Neural cell (in vitro differentiated cells): ENCODE measurements at regions not wholly inside any gene's neighbourhood (a gene's known extent, or its start where the extent isn't known, plus 50 kb on each side); places are given as distances from the start of the nearest gene placed in this dataset.

Experiments used
- H2AFZ ChIP-seq: fragments of 200-600, 300-800 bp; sonication (generic), shearing (Covaris generic); 2 replicates; pipeline ENCODE4 v1.6.0; 2014; ENCODE audit warnings: low read depth, mild to moderate bottlenecking, antibody characterized with exemption, low read length, moderate library complexity
- H3F3A ChIP-seq: fragments of 200-600 bp; shearing (Covaris generic); 2 replicates; pipeline ENCODE4 v1.6.1; 2016; ENCODE audit warnings: mild to moderate bottlenecking, moderate library complexity, mixed read lengths, antibody characterized with exemption, low read length; ENCODE audit not compliant: insufficient read depth, poor library complexity, severe bottlenecking
- H3K27ac ChIP-seq: fragments of 200-600, 300-800 bp; sonication (generic), shearing (Covaris generic); 2 replicates; pipeline ENCODE4 v1.5.1; 2014; ENCODE audit warnings: mild to moderate bottlenecking, low read length, moderate library complexity
- H3K27me3 ChIP-seq: fragments of 300-800, 200-600 bp; sonication (generic), shearing (Covaris generic); 2 replicates; pipeline ENCODE4 v1.6.0; 2014; ENCODE audit warnings: mild to moderate bottlenecking, low read depth, low read length, moderate library complexity; ENCODE audit not compliant: insufficient read depth
- H3K36me3 ChIP-seq: fragments of 300-800, 200-600 bp; sonication (generic), shearing (Covaris generic); 2 replicates; pipeline ENCODE4 v1.5.1; 2014; ENCODE audit warnings: mild to moderate bottlenecking, antibody characterized with exemption, low read length, moderate library complexity; ENCODE audit not compliant: insufficient read depth
- H3K4me2 ChIP-seq: fragments of 300-800, 200-600 bp; sonication (generic), shearing (Covaris generic); 2 replicates; pipeline ENCODE4 v1.6.0; 2014; ENCODE audit warnings: mild to moderate bottlenecking, low read length
- H3K4me3 ChIP-seq: fragments of 300-800, 200-600 bp; sonication (generic), shearing (Covaris generic); 2 replicates; pipeline ENCODE4 v1.5.1; 2014; ENCODE audit warnings: mild to moderate bottlenecking, low read length, moderate library complexity
- H3K79me2 ChIP-seq: fragments of 200-600 bp; shearing (Covaris generic); replicated peaks from 2 replicates; pipeline ENCODE4 v1.6.0; 2014; ENCODE audit warnings: mild to moderate bottlenecking, low read length, moderate library complexity; ENCODE audit not compliant: insufficient read depth
- H3K9ac ChIP-seq: fragments of 300-800, 200-600 bp; sonication (generic), shearing (Covaris generic); 2 replicates; pipeline ENCODE4 v1.6.1; 2016; ENCODE audit warnings: mild to moderate bottlenecking, low read length, mixed read lengths
- H3K9me2 ChIP-seq: fragments of 200-600 bp; shearing (Covaris generic); 2 replicates; pipeline ENCODE4 v1.6.1; 2016; ENCODE audit warnings: mild to moderate bottlenecking, low read length, mixed read lengths; ENCODE audit not compliant: insufficient read depth
- H3K9me3 ChIP-seq: fragments of 200-600, 300-800 bp; sonication (generic), shearing (Covaris generic); 2 replicates; pipeline ENCODE4 v1.6.1; 2016; ENCODE audit warnings: mild to moderate bottlenecking, mixed run types, low read length, moderate library complexity, mixed read lengths
- H4K20me1 ChIP-seq: fragments of 200-600 bp; shearing (Covaris generic); 2 replicates; pipeline ENCODE4 v1.6.1; 2016; ENCODE audit warnings: mild to moderate bottlenecking, mixed run types; ENCODE audit not compliant: insufficient read depth
- EP300 ChIP-seq: fragments of 450-650 bp; conservative IDR thresholded peaks from 2 replicates; pipeline ENCODE4 v1.6.1; 2014; ENCODE audit warnings: antibody characterized with exemption, mild to moderate bottlenecking, moderate library complexity; ENCODE audit not compliant: poor library complexity, severe bottlenecking
- EZH2 ChIP-seq: fragments of 200-600, 300-800 bp; shearing (Covaris generic), sonication (generic); IDR thresholded peaks from 2 replicates; pipeline ENCODE4 v1.6.1; 2014; ENCODE audit warnings: antibody characterized with exemption, low read length, borderline replicate concordance, mild to moderate bottlenecking; ENCODE audit not compliant: insufficient read depth, poor library complexity, severe bottlenecking
- MXI1 ChIP-seq: fragments of 450-650 bp; conservative IDR thresholded peaks from 2 replicates; pipeline ENCODE4 v1.6.1; 2014; ENCODE audit warnings: antibody characterized with exemption, mild to moderate bottlenecking; ENCODE audit not compliant: poor library complexity, severe bottlenecking
- POLR2AphosphoS5 ChIP-seq: IDR thresholded peaks from 2 replicates; pipeline ENCODE4 v1.6.1; 2012
- RAD21 ChIP-seq: fragments of 450-650 bp; conservative IDR thresholded peaks from 2 replicates; pipeline ENCODE4 v1.6.1; 2014; ENCODE audit warnings: antibody characterized with exemption, mild to moderate bottlenecking, moderate library complexity
- SMC3 ChIP-seq: fragments of 450-650 bp; conservative IDR thresholded peaks from 2 replicates; pipeline ENCODE4 v1.6.1; 2014; ENCODE audit warnings: antibody characterized with exemption, mild to moderate bottlenecking, moderate library complexity; ENCODE audit not compliant: poor library complexity
- TAF1 ChIP-seq: IDR thresholded peaks from 2 replicates; pipeline ENCODE4 v1.6.1; 2012; ENCODE audit warnings: low read depth
- TF ChIP-seq, protein P1 (sequence below): fragments of 450-650 bp; IDR thresholded peaks from 2 replicates; pipeline ENCODE4 v1.5.1; 2014; ENCODE audit warnings: antibody characterized with exemption, mild to moderate bottlenecking, moderate library complexity; ENCODE audit not compliant: poor library complexity, severe bottlenecking
- TF ChIP-seq, protein P2 (sequence below): IDR thresholded peaks from 2 replicates; pipeline ENCODE4 v1.6.1; 2012; ENCODE audit warnings: borderline replicate concordance

DNA sequence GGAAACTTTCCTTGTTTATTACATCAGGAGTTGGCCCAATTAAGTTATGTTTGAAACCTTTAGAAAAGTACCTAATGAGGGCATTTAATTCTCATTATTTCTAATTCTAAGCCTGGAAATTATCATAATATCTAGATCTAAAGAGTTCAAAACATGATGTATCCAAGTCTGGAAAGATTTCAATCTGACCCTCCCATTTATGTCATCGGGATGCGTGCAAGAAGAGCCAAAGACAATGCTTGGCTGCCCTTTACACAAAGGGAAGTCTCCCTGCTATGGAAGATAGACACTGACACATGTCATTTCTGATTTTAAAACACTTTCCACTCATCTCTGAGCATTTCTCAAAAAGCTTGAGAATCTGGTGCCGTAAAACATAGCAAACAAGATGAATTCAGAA lies 222.4 kb downstream of the ANTXR2 start:
- Histone ChIP-seq H3F3A (no peaks in the 10 kb centered on the region), H3K36me3 (no peaks in the 10 kb centered on the region), H3K27me3 (no peaks in the 10 kb centered on the region), H3K4me3 (no peak overlapping the region), H3K4me2 (no peak overlapping the region), H3K27ac (no peak overlapping the region), H2AFZ (no peak overlapping the region), H4K20me1 (no peaks in the 10 kb centered on the region), H3K79me2 (no peaks in the 10 kb centered on the region), H3K9me3 (no peaks in the 10 kb centered on the region), H3K9ac (no peak overlapping the region), H3K9me2 (no peaks in the 10 kb centered on the region)
- TF ChIP-seq, protein P1, sequence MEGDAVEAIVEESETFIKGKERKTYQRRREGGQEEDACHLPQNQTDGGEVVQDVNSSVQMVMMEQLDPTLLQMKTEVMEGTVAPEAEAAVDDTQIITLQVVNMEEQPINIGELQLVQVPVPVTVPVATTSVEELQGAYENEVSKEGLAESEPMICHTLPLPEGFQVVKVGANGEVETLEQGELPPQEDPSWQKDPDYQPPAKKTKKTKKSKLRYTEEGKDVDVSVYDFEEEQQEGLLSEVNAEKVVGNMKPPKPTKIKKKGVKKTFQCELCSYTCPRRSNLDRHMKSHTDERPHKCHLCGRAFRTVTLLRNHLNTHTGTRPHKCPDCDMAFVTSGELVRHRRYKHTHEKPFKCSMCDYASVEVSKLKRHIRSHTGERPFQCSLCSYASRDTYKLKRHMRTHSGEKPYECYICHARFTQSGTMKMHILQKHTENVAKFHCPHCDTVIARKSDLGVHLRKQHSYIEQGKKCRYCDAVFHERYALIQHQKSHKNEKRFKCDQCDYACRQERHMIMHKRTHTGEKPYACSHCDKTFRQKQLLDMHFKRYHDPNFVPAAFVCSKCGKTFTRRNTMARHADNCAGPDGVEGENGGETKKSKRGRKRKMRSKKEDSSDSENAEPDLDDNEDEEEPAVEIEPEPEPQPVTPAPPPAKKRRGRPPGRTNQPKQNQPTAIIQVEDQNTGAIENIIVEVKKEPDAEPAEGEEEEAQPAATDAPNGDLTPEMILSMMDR, result no peak
- TF ChIP-seq POLR2AphosphoS5 (no peak), RAD21 (no peak), EP300 (no peak), MXI1 (no peak), EZH2 (no peak), TAF1 (no peak), SMC3 (no peak)
- TF ChIP-seq, protein P2, sequence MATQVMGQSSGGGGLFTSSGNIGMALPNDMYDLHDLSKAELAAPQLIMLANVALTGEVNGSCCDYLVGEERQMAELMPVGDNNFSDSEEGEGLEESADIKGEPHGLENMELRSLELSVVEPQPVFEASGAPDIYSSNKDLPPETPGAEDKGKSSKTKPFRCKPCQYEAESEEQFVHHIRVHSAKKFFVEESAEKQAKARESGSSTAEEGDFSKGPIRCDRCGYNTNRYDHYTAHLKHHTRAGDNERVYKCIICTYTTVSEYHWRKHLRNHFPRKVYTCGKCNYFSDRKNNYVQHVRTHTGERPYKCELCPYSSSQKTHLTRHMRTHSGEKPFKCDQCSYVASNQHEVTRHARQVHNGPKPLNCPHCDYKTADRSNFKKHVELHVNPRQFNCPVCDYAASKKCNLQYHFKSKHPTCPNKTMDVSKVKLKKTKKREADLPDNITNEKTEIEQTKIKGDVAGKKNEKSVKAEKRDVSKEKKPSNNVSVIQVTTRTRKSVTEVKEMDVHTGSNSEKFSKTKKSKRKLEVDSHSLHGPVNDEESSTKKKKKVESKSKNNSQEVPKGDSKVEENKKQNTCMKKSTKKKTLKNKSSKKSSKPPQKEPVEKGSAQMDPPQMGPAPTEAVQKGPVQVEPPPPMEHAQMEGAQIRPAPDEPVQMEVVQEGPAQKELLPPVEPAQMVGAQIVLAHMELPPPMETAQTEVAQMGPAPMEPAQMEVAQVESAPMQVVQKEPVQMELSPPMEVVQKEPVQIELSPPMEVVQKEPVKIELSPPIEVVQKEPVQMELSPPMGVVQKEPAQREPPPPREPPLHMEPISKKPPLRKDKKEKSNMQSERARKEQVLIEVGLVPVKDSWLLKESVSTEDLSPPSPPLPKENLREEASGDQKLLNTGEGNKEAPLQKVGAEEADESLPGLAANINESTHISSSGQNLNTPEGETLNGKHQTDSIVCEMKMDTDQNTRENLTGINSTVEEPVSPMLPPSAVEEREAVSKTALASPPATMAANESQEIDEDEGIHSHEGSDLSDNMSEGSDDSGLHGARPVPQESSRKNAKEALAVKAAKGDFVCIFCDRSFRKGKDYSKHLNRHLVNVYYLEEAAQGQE, result no peak

DNA sequence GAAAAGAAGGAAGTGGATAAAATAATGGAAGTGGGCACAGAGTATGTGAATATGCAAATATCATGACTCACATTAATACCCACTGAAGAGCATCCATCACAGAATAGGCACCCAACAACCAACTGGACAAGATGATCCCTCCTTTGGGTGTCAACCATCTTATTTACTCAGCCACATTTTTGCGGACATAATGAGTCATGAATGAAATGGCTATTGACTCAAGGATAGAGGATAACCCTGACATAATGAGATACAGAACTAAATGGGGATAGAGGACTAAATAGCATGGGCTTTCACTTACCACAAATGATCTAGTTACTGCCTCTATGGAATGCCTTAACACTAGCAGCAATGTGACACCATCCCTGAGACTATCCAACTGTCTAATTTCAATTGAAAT lies 224.7 kb downstream of the ANTXR2 start:
- Histone ChIP-seq H3K9me3 (peaks cover 4% of the 10 kb centered on the region), H3K27ac (no peak overlapping the region), H3K36me3 (no peaks in the 10 kb centered on the region), H3K4me2 (no peak overlapping the region), H3K9ac (no peak overlapping the region), H3F3A (no peaks in the 10 kb centered on the region), H3K27me3 (no peaks in the 10 kb centered on the region), H4K20me1 (no peaks in the 10 kb centered on the region), H3K79me2 (no peaks in the 10 kb centered on the region), H3K9me2 (no peaks in the 10 kb centered on the region), H2AFZ (no peak overlapping the region), H3K4me3 (no peak overlapping the region)
- no peak for TF ChIP-seq RAD21
- TF ChIP-seq, protein P1, result no peak
- TF ChIP-seq TAF1, result no peak
- no peak for TF ChIP-seq MXI1
- no peak for TF ChIP-seq SMC3
- TF ChIP-seq, protein P2, result no peak
- no peak for TF ChIP-seq POLR2AphosphoS5
- TF ChIP-seq EZH2, result no peak
- no peak for TF ChIP-seq EP300
